H9 (cell line): ENCODE measurements at regions not wholly inside any gene's neighbourhood (a gene's known extent, or its start where the extent isn't known, plus 50 kb on each side); places are given as distances from the start of the nearest gene placed in this dataset.

ENCODE experiments used
- DNase-seq: peaks from one replicate; pipeline ENCODE4 v3.0.0-alpha.2; 2017
- H2AFZ ChIP-seq: one replicate; pipeline ENCODE4 v1.6.1; 2013; ENCODE audit warnings: mild to moderate bottlenecking, low read length, control low read depth, moderate library complexity
- H2AK5ac ChIP-seq: 2 replicates; pipeline ENCODE4 v1.6.1; 2013; ENCODE audit warnings: low read length, control low read depth, mixed read lengths; ENCODE audit not compliant: insufficient read length
- H2BK120ac ChIP-seq: one replicate; pipeline ENCODE4 v1.6.1; 2013; ENCODE audit warnings: low read depth, mild to moderate bottlenecking, low read length, control low read depth, inconsistent platforms; ENCODE audit not compliant: poor library complexity, severe bottlenecking
- H2BK12ac ChIP-seq: 2 replicates; pipeline ENCODE4 v1.6.1; 2013; ENCODE audit warnings: low read length, control low read depth, mixed read lengths, low read depth; ENCODE audit not compliant: insufficient read length
- H2BK15ac ChIP-seq: 2 replicates; pipeline ENCODE4 v1.6.1; 2013; ENCODE audit warnings: low read depth, low read length, control low read depth
- H2BK20ac ChIP-seq: one replicate; pipeline ENCODE4 v1.6.1; 2013; ENCODE audit warnings: low read depth, mild to moderate bottlenecking, low read length, control low read depth, inconsistent platforms; ENCODE audit not compliant: poor library complexity, severe bottlenecking
- H2BK5ac ChIP-seq: 2 replicates; pipeline ENCODE4 v1.6.1; 2013; ENCODE audit warnings: low read length, control low read depth, mixed read lengths; ENCODE audit not compliant: insufficient read length
- H3K14ac ChIP-seq: 2 replicates; pipeline ENCODE4 v1.6.1; 2013; ENCODE audit warnings: low read length, control low read depth; ENCODE audit not compliant: insufficient read depth
- H3K18ac ChIP-seq: 2 replicates; pipeline ENCODE4 v1.6.1; 2013; ENCODE audit warnings: low read depth, mild to moderate bottlenecking, mixed read lengths, low read length, control low read depth; ENCODE audit not compliant: insufficient read length
- H3K23ac ChIP-seq: 2 replicates; pipeline ENCODE4 v1.6.1; 2013; ENCODE audit warnings: low read length, control low read depth, mixed read lengths, low read depth; ENCODE audit not compliant: insufficient read length
- H3K23me2 ChIP-seq: 2 replicates; pipeline ENCODE4 v1.6.1; 2013; ENCODE audit warnings: low read depth, mild to moderate bottlenecking, mixed read lengths, low read length, control low read depth; ENCODE audit not compliant: insufficient read length, poor library complexity, severe bottlenecking
- H3K27ac ChIP-seq: 2 replicates; pipeline ENCODE4 v1.5.1; 2013; ENCODE audit warnings: low read length, control low read depth, mixed read lengths, low read depth; ENCODE audit not compliant: insufficient read length
- H3K27me3 ChIP-seq: 2 replicates; pipeline ENCODE4 v1.6.1; 2013; ENCODE audit warnings: low read length, control low read depth, inconsistent platforms; ENCODE audit not compliant: insufficient read depth
- H3K4ac ChIP-seq: 2 replicates; pipeline ENCODE4 v1.6.1; 2013; ENCODE audit warnings: low read depth, mild to moderate bottlenecking, control low read depth, inconsistent platforms, low read length, moderate library complexity
- H3K4me1 ChIP-seq: 2 replicates; pipeline ENCODE4 v1.6.1; 2013; ENCODE audit warnings: low read length, control low read depth, inconsistent platforms; ENCODE audit not compliant: insufficient read depth
- H3K4me2 ChIP-seq: 2 replicates; pipeline ENCODE4 v1.6.1; 2013; ENCODE audit warnings: low read length, control low read depth, mixed read lengths; ENCODE audit not compliant: insufficient read length, insufficient read depth
- H3K56ac ChIP-seq: 2 replicates; pipeline ENCODE4 v1.6.1; 2013; ENCODE audit warnings: low read depth, mild to moderate bottlenecking, mixed read lengths, low read length, control low read depth; ENCODE audit not compliant: insufficient read length
- H3K79me1 ChIP-seq: 2 replicates; pipeline ENCODE4 v1.6.1; 2013; ENCODE audit warnings: low read depth, mild to moderate bottlenecking, moderate library complexity, low read length, control low read depth, inconsistent platforms; ENCODE audit not compliant: insufficient read depth, poor library complexity, severe bottlenecking
- H3K79me2 ChIP-seq: 2 replicates; pipeline ENCODE4 v1.6.1; 2013; ENCODE audit warnings: low read length, control low read depth, inconsistent platforms; ENCODE audit not compliant: insufficient read depth
- H3K9ac ChIP-seq: 2 replicates; pipeline ENCODE4 v1.6.1; 2013; ENCODE audit warnings: low read length, control low read depth, mixed read lengths; ENCODE audit not compliant: insufficient read length; ENCODE audit errors: extremely low read depth
- H3K9me3 ChIP-seq: one replicate; pipeline ENCODE4 v1.6.1; 2013; ENCODE audit warnings: low read depth, low read length, inconsistent platforms; ENCODE audit not compliant: control insufficient read depth
- H3T11ph ChIP-seq: one replicate; pipeline ENCODE4 v1.6.1; 2013; ENCODE audit warnings: mild to moderate bottlenecking, low read length, control low read depth, inconsistent platforms
- H4K20me1 ChIP-seq: one replicate; pipeline ENCODE4 v1.6.1; 2013; ENCODE audit not compliant: control insufficient read depth, insufficient read length, insufficient read depth
- H4K5ac ChIP-seq: 2 replicates; pipeline ENCODE4 v1.6.1; 2013; ENCODE audit warnings: low read depth, mild to moderate bottlenecking, mixed read lengths, low read length, control low read depth; ENCODE audit not compliant: insufficient read length
- H4K8ac ChIP-seq: replicated peaks from 2 replicates; pipeline ENCODE4 v1.6.1; 2013; ENCODE audit warnings: low read length, control low read depth, mixed read lengths, low read depth; ENCODE audit not compliant: insufficient read length
- H4K91ac ChIP-seq: 2 replicates; pipeline ENCODE4 v1.6.1; 2013; ENCODE audit warnings: low read depth, mild to moderate bottlenecking, moderate library complexity, mixed read lengths, low read length, control low read depth; ENCODE audit not compliant: insufficient read length
- H3K27ac Mint-ChIP-seq, 3 experiments: 2 replicates in 2 of 3; 3 replicates in 1 of 3; pipeline ENCODE4 v1.8.0; 2020 to 2021; ENCODE audit warnings: mixed read lengths in 3 of 3, mild to moderate bottlenecking in 1 of 3, moderate library complexity in 1 of 3
- H3K27me3 Mint-ChIP-seq: 2 replicates; pipeline ENCODE4 v1.8.0; 2021; ENCODE audit warnings: low read depth, mild to moderate bottlenecking, moderate library complexity, mixed read lengths
- H3K36me3 Mint-ChIP-seq, 3 experiments: 2 replicates in 2 of 3; 3 replicates in 1 of 3; pipeline ENCODE4 v1.8.0; 2020 to 2021; ENCODE audit warnings: low read depth in 3 of 3, mixed read lengths in 3 of 3; ENCODE audit not compliant: insufficient read depth in 1 of 3
- H3K4me1 Mint-ChIP-seq, 2 experiments: 2 replicates each; pipeline ENCODE4 v1.8.0; 2020; ENCODE audit warnings: mixed read lengths in 2 of 2
- H3K4me3 Mint-ChIP-seq, 2 experiments: 2 replicates in 1 of 2; 3 replicates in 1 of 2; pipeline ENCODE4 v1.8.0; 2020 to 2021; ENCODE audit warnings: mild to moderate bottlenecking in 2 of 2, mixed read lengths in 2 of 2, moderate library complexity in 1 of 2
- H3K9me3 Mint-ChIP-seq, 2 experiments: 2 replicates in 1 of 2; 3 replicates in 1 of 2; pipeline ENCODE4 v1.8.0; 2020; ENCODE audit warnings: mild to moderate bottlenecking in 2 of 2, mixed read lengths in 2 of 2, moderate library complexity in 1 of 2
- CTCF ChIP-seq: fragments of 200-600 bp; sonication (generic); conservative IDR thresholded peaks from 3 replicates; pipeline ENCODE4 v1.8.0; 2021; ENCODE audit warnings: antibody characterized with exemption, mild to moderate bottlenecking
- WGBS: extraction: QIAGEN DNeasy Blood & Tissue Kit; methylation state at CpG from one replicate; pipeline ENCODE4 v1.1.7; 2013; ENCODE audit warnings: missing lambda C conversion rate, low lambda C conversion rate, mixed read lengths; ENCODE audit not compliant: insufficient read length; ENCODE audit errors: extremely low coverage; 5-methylcytosine and 5-hydroxymethylcytosine counted together

GRCh38 chr12:89064151-89064550 is 288.1 kb downstream of the DUSP6 start:
- Mint-ChIP-seq H3K27ac (no peak overlapping the region), H3K27me3 (no peaks in the 10 kb centered on the region), H3K4me3 (no peak overlapping the region), H3K9me3 (peaks cover 0 to 3% of the 10 kb centered on the region in 2 experiments; a peak in 2 of 5 replicates), H3K4me1 (peaks cover 8 to 12% of the 10 kb centered on the region in 2 experiments), H3K36me3 (no peaks in the 10 kb centered on the region)
- no peak overlapping the region for H3K27ac ChIP-seq
- no peak overlapping the region for H3K18ac ChIP-seq
- H2BK5ac ChIP-seq: no peak overlapping the region
- DNase-seq: no peak
- no peak overlapping the region for H3K14ac ChIP-seq
- no peaks in the 10 kb centered on the region for H3K23me2 ChIP-seq
- no peak overlapping the region for H3K56ac ChIP-seq
- H3T11ph ChIP-seq: no peak overlapping the region
- H2BK20ac ChIP-seq: no peak overlapping the region
- no peak overlapping the region for H2BK12ac ChIP-seq
- no peak overlapping the region for H2AFZ ChIP-seq
- H3K79me2 ChIP-seq: no peaks in the 10 kb centered on the region
- no peak overlapping the region for H3K4ac ChIP-seq
- no CpG with 5 or more reads among the region's 6 CpGs for WGBS
- no peak overlapping the region for H2AK5ac ChIP-seq
- H4K5ac ChIP-seq: no peak overlapping the region
- H3K9me3 ChIP-seq: no peaks in the 10 kb centered on the region
- no peak overlapping the region for H2BK15ac ChIP-seq
- TF ChIP-seq CTCF: no peak
- peaks cover 4% of the 10 kb centered on the region for H3K4me1 ChIP-seq
- H3K79me1 ChIP-seq: no peaks in the 10 kb centered on the region
- no peak overlapping the region for H3K9ac ChIP-seq
- no peak overlapping the region for H2BK120ac ChIP-seq
- no peak overlapping the region for H4K91ac ChIP-seq
- H3K4me2 ChIP-seq: no peak overlapping the region
- H3K23ac ChIP-seq: no peak overlapping the region
- H4K8ac ChIP-seq: no peak overlapping the region
- no peaks in the 10 kb centered on the region for H3K27me3 ChIP-seq
- no peaks in the 10 kb centered on the region for H4K20me1 ChIP-seq
